ENCODE measurements at regions not wholly inside any gene's neighbourhood (a gene's known extent, or its start where the extent isn't known, plus 50 kb on each side); places are given as distances from the start of the nearest gene placed in this dataset.

DNA sequence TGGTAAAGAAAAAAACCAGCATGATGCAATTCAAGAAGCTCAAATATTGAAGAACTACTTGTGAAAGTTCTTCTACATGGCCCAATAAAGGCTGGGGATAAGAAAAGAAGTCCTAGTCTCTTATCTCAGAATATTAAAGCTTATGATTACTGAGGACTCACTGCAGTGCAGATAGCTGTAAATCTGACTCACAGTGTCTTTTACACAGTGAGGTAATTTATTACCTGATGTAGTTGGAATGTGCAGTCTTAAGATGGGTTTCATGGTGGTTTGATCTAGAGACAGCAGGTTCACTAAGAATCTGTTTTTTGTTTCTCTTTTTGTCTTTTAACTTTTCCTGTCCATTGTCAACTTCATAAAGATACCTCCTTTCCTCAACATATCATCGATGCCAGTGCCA is 484.0 kb upstream of the MAP2 start:
- TF ChIP-seq, protein P1, sequence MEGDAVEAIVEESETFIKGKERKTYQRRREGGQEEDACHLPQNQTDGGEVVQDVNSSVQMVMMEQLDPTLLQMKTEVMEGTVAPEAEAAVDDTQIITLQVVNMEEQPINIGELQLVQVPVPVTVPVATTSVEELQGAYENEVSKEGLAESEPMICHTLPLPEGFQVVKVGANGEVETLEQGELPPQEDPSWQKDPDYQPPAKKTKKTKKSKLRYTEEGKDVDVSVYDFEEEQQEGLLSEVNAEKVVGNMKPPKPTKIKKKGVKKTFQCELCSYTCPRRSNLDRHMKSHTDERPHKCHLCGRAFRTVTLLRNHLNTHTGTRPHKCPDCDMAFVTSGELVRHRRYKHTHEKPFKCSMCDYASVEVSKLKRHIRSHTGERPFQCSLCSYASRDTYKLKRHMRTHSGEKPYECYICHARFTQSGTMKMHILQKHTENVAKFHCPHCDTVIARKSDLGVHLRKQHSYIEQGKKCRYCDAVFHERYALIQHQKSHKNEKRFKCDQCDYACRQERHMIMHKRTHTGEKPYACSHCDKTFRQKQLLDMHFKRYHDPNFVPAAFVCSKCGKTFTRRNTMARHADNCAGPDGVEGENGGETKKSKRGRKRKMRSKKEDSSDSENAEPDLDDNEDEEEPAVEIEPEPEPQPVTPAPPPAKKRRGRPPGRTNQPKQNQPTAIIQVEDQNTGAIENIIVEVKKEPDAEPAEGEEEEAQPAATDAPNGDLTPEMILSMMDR (IDR thresholded peaks at IDR 0.05; ENCODE audit: low read depth, low read length) = no peak
- H3K4me3 ChIP-seq (ENCODE audit: low read depth, low read length) = no peak overlapping the region

DNA sequence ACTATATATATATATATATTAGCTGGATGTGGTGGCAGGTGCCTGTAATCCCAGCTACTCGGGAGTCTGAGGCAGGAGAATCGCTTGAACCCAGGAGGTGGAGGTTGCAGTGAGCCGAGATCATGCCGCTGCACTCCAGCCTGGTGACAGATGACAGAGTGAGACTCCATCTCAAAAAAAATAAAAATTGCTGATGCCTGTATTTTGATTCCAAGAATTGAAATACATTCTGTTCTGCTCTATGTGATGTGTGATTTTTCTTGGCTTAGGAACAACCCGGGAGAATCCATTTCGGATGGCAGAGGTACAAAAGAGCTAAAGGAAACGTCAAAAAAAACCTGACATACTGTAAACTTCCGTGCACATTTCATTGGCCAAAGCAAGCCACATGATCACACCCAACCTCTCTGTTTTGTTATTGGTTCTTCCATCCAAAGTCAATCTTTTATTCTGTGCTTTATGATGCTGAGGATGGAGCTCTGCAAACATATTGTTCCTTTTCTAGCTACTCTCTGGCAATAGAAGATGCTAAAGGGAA is 478.1 kb upstream of the MAP2 start:
- TF ChIP-seq, protein P1 (IDR thresholded peaks at IDR 0.05; ENCODE audit: low read depth, low read length) = no peak
- H3K4me3 ChIP-seq (ENCODE audit: low read depth, low read length) = no peak overlapping the region

DNA sequence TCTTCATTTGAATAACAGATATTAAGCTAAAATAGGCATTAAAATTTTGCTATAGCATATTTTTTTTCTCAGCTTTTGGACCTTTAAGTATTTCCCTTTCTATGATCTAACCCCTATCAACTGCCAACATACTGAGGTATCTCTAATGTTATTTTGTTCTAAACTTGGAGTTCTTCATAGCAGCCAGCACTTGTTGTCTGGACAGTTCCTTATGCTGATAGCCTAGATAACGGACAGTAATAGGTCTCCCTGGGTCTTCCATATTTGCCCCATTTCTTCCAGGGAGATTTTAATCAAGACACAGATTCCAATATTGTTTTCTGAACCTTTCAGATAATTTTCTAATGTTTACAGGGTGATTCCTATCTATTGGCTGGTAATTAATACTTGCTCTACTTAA is 475.8 kb upstream of the MAP2 start:
- no peak overlapping the region for H3K4me3 ChIP-seq (ENCODE audit: low read depth, low read length)
- TF ChIP-seq, protein P1 (IDR thresholded peaks at IDR 0.05; ENCODE audit: low read depth, low read length) = no peak

DNA sequence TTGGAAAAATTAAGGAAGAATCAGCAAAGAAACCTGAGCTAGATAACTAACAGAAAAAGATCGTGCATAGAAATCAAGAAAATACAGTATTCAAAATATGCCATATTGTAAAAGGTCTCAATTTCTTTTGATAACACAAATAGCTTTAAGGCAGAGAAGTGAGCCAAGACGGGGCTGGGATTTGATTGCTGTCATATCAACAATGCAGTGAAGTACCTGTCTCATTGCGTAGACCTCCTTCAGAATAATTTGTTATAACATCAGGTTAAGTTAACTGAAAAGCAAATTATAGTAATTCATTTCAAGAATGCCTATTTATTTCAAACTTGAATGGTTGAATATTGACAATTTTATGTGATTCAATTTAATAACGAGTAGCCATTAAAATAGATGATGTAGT is 453.8 kb upstream of the MAP2 start:
- TF ChIP-seq, protein P1 (IDR thresholded peaks at IDR 0.05; ENCODE audit: low read depth, low read length) = no peak
- H3K4me3 ChIP-seq (ENCODE audit: low read depth, low read length) = no peak overlapping the region

DNA sequence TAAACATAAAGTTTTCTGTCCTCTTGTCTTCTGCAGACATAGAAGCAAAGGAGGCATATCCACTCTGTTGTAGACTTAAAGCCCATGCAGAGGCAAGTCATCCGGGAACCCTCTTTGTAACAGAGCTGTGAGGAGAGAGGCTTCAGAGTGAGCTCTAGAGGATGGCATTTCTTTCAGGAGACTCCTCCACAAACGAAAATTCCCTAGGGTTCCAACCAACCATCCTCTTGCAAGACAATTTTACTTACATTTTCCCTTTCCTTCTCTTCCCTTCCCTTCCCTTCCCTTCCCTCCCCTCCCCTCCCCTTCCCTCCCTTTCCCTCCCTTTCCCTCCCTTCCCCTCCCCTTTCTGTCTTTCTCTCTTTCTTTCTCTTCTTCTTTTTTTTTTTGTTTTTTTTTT is 446.3 kb upstream of the MAP2 start:
- TF ChIP-seq, protein P1 (IDR thresholded peaks at IDR 0.05; ENCODE audit: low read depth, low read length) = no peak
- no peak overlapping the region for H3K4me3 ChIP-seq (ENCODE audit: low read depth, low read length)

DNA sequence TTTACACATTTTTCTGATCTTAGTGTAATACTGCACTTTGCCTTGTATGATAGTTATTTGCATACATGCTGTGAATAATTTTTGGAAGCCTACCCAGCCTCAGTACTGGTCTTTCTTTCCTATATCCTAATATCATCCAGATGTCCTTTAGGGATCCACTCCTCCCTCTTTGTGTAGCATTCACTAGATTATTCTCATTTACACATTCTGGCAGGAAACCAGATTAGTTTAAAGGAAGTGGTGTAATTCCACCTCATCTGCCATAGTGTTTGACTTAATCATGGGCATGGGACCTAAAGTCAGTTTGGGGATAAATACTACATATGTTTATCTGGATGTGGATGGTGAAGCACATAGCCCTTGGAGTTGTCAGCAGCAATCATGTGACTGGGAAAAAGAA is 444.9 kb upstream of the MAP2 start:
- TF ChIP-seq, protein P1 (IDR thresholded peaks at IDR 0.05; ENCODE audit: low read depth, low read length) = no peak

DNA sequence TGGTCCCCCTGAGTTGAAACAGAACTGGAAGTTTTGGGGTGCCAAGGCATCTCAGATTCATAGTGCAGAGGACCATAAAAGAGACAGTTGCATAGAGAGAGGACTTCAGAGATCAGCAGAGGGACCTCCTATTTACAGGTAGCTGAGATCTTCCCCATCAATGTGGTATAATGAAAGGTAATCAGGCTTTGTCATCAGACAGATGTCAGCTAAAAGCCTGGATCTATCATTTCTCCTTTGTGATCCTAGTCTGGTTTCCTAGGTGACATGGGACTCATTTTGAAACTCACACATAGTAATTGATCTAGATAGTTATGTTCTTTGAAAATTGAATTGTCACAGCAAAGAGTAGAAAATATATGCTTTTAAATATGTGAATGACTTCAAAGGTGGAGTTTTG is 443.5 kb upstream of the MAP2 start:
- TF ChIP-seq, protein P1 (IDR thresholded peaks at IDR 0.05; ENCODE audit: low read depth, low read length) = no peak

More for the DNA sequence above, 444.9 kb upstream of the MAP2 start:
- H3K4me3 ChIP-seq (ENCODE audit: low read depth, low read length) = no peak overlapping the region

More for the DNA sequence above, 443.5 kb upstream of the MAP2 start:
- H3K4me3 ChIP-seq (ENCODE audit: low read depth, low read length) = no peak overlapping the region

Data from WI38 (cell line).